Thymus (tissue), 11 donors: ENCODE measurements at regions not wholly inside any gene's neighbourhood (a gene's known extent, or its start where the extent isn't known, plus 50 kb on each side); places are given as distances from the start of the nearest gene placed in this dataset.

ENCODE experiments used
- DNase-seq, 9 donors: peaks; one replicate each; pipeline ENCODE4 v3.0.0-alpha.2; 2013; ENCODE audit warnings: low spot score in 9 of 9, low read depth in 6 of 9, missing footprints in 1 of 9
- H3K27ac ChIP-seq, 2 donors: one replicate each; pipeline ENCODE4 v1.5.1; 2013; ENCODE audit warnings: control low read depth in 1 of 2, low read depth in 1 of 2, low read length in 1 of 2, mild to moderate bottlenecking in 1 of 2, moderate library complexity in 1 of 2
- H3K27me3 ChIP-seq, 2 donors: one replicate each; pipeline ENCODE4 v1.5.1; 2013; ENCODE audit warnings: low read length in 1 of 2; ENCODE audit not compliant: control insufficient read depth in 2 of 2, insufficient read depth in 1 of 2
- H3K36me3 ChIP-seq, 2 donors: one replicate each; pipeline ENCODE4 v1.5.1; 2013; ENCODE audit warnings: low read length in 1 of 2, mild to moderate bottlenecking in 1 of 2, moderate library complexity in 1 of 2; ENCODE audit not compliant: control insufficient read depth in 2 of 2, insufficient read depth in 2 of 2
- H3K4me1 ChIP-seq, 2 donors: one replicate each; pipeline ENCODE4 v1.5.1; 2013; ENCODE audit warnings: low read length in 2 of 2; ENCODE audit not compliant: control insufficient read depth in 2 of 2, insufficient read depth in 2 of 2
- H3K4me3 ChIP-seq, 2 donors: one replicate each; pipeline ENCODE4 v1.5.1; 2013; ENCODE audit warnings: low read length in 2 of 2, control low read depth in 1 of 2, mild to moderate bottlenecking in 1 of 2
- H3K9me3 ChIP-seq, 2 donors: one replicate each; pipeline ENCODE4 v1.5.1; 2013; ENCODE audit warnings: low read length in 1 of 2, mild to moderate bottlenecking in 1 of 2; ENCODE audit not compliant: control insufficient read depth in 2 of 2, insufficient read depth in 1 of 2
- WGBS: extraction: QIAGEN DNeasy Blood & Tissue Kit; methylation state at CpG from one replicate; pipeline ENCODE4 v1.1.7; 2013; 5-methylcytosine and 5-hydroxymethylcytosine counted together
- donor health status: healthy.

DNA sequence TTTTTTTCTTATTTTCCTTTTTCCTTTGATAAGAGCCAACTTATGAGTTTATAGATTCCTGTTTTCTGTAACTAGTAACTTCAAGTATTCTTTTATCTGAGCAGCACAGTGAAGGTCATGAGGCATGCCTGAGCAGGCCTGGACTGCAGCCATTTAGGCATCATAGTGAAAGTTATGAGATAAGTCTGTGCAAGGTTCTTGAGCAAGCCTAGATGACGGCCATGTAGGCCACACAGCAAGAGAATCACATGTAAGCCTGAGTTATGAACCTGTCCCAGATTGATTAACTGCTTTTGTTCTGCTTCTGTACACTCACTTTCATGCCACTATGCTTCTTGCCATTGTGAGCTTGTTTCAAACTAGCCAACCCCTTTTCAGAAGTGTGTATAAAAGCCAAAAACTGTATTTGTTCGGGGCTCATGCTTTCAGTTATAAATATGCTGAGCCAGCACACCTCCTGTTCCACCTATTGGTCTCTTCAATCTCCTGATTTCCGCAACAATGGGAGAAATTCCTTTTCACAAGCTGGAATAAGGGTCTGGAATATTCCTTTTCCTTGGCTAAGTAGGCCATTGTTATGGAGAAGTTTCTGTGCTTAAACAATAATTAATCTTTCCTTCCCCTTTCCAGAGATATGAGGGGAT lies 745.7 kb downstream of the FAM181B start:
- no peaks in the 10 kb centered on the region for H3K4me1 ChIP-seq
- peak in 1 of 9 donors; percentile 1 for DNase-seq
- no peaks in the 10 kb centered on the region for H3K36me3 ChIP-seq
- peaks cover 0 to 14% of the 10 kb centered on the region in 2 donors for H3K9me3 ChIP-seq
- no peaks in the 10 kb centered on the region for H3K27me3 ChIP-seq
- whole genome bisulfite sequencing: 80% methylated on average over 3 of the region's 3 CpGs
- no peak overlapping the region for H3K27ac ChIP-seq
- no peak overlapping the region for H3K4me3 ChIP-seq

DNA sequence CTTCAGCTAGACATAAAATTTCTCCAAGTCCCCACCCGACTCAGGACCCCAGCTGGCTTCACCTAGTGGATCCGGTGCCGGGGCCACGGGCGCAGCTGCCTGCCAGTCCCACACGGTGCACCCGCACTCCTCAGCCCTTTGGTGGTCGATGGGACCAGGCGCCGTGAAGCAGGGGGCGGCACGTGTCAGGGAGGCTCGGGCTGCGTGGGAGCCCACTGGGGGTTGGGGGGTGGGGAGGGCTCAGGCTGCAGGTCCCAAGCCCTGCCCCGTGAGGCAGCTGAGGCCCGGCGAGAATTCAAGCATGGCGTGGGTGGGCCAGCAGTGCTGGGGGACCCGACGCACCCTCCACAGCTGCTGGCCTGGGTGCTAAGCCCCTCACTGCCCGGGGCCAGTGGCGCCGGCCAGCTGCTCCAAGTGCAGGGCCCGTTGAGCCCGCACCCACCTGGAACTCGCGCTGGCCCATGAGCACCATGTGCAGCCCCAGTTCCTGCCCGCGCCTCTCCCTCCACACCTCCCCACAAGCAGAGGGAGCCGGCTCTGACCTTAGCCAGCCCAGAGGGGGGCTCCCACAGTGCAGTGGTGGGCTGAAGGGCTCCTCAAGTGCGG lies 747.0 kb downstream of the FAM181B start:
- WGBS: 87% methylated on average over 31 of the region's 31 CpGs

DNA sequence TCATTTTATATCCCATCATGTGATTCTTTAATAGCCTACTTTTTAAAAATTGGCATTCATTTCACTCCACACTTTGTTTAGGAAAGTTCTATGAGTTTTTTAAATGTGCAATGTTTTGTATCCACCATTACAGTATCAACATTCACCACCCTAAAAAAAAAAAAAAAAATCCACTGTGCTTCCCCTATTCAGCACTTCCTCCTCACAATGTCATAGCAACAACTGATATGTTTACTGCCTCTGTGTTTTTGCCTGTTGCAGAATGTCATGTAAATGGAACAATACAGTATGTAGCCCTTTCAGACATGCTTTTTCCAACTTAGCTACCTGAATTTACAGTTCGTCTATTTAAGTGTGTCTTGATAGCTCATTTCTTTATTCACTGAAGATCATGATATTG lies 754.2 kb downstream of the FAM181B start:
- Histone ChIP-seq H3K27ac (no peak overlapping the region), H3K9me3 (no peaks in the 10 kb centered on the region), H3K27me3 (no peaks in the 10 kb centered on the region), H3K4me3 (no peak overlapping the region), H3K4me1 (no peaks in the 10 kb centered on the region), H3K36me3 (no peaks in the 10 kb centered on the region)
- no peak for DNase-seq
- WGBS: 85% methylated on average over 1 of the region's 1 CpG

More for the DNA sequence above, 747.0 kb downstream of the FAM181B start:
- Histone ChIP-seq H3K36me3 (no peaks in the 10 kb centered on the region), H3K9me3 (peaks cover 0 to 14% of the 10 kb centered on the region in 2 donors), H3K27me3 (no peaks in the 10 kb centered on the region), H3K4me1 (no peaks in the 10 kb centered on the region), H3K4me3 (no peak overlapping the region), H3K27ac (no peak overlapping the region)
- no peak for DNase-seq

DNA sequence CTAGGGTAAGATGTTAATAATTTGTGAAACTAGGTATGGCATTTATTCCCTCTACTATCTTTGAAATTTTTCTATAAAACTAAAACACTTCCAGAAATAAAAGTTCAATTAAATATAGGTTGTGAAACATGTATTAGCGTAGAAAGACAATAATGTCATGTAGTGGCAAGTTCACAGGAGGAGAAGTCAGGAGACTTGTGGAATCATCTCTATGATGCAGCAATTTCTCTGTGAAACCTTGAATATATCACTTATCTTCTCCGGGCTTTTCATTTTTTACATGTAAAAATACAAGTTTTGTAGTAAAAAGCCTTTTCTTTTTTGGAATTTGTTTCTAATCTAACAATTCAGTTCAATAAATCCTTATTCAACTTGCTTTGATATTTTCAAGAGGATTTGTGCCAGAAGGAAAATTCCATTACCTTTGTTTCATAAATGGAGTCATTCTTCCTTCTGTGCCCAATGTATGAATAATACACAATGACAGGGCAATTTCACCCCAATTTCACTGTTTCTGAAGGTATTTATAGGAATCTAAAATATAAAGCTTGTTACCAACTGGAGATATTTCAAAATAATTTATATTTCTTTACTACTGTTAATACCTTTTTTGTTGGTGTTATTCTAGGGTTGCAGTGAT lies 758.3 kb downstream of the FAM181B start:
- no peak for DNase-seq
- no peaks in the 10 kb centered on the region for H3K36me3 ChIP-seq
- H3K9me3 ChIP-seq: no peaks in the 10 kb centered on the region
- no peak overlapping the region for H3K27ac ChIP-seq
- WGBS: 91% methylated on average over 2 of the region's 2 CpGs
- H3K27me3 ChIP-seq: no peaks in the 10 kb centered on the region
- no peak overlapping the region for H3K4me3 ChIP-seq
- no peaks in the 10 kb centered on the region for H3K4me1 ChIP-seq

DNA sequence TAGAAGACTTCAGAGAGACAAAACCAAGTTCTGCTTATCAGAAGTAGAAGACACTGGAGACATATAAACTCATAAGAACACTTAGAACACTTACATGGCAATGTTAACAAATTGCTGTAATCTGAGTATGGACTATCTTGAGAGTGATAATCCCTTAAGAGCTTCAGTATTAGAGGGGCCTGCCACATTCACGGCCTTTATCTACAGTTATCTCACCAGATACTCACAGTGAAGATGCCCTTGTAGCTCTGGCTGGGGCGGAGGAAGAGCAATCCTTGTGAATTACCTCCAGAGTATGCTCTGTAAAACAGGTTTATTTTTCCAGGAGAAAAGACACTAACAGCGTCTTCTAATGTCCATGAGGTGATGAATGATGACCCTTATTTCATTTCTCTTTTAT lies 762.8 kb downstream of the FAM181B start:
- H3K27me3 ChIP-seq: no peaks in the 10 kb centered on the region
- H3K36me3 ChIP-seq: no peaks in the 10 kb centered on the region
- no peak for DNase-seq
- H3K9me3 ChIP-seq: no peaks in the 10 kb centered on the region
- no peak overlapping the region for H3K4me3 ChIP-seq
- no peak overlapping the region for H3K27ac ChIP-seq
- WGBS: 83% methylated on average over 3 of the region's 3 CpGs
- H3K4me1 ChIP-seq: no peaks in the 10 kb centered on the region

DNA sequence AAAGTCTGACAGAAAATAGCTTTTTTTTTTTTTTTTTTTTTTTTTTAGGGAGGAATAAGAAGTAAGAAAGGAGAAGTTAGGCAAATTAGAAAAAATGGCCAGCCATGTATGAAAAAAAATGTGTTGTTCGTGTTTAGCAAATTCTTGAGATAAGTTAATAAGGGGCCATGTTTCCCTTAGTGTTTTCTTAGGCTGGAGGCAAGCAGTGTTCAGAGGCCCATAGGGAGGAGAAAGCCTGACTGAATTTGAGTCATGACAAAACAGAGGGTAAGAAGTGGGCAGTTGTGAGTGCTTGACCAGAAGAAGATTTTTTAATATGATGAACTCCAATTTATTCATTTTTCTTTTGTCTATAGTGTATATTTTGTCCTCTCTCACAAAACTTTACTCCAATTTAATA lies 766.4 kb downstream of the FAM181B start:
- Histone ChIP-seq H3K4me1 (no peaks in the 10 kb centered on the region), H3K4me3 (no peak overlapping the region), H3K27ac (no peak overlapping the region), H3K27me3 (no peaks in the 10 kb centered on the region), H3K36me3 (no peaks in the 10 kb centered on the region), H3K9me3 (no peaks in the 10 kb centered on the region)
- WGBS: 25% methylated on average over 1 of the region's 1 CpG
- DNase-seq: no peak

DNA sequence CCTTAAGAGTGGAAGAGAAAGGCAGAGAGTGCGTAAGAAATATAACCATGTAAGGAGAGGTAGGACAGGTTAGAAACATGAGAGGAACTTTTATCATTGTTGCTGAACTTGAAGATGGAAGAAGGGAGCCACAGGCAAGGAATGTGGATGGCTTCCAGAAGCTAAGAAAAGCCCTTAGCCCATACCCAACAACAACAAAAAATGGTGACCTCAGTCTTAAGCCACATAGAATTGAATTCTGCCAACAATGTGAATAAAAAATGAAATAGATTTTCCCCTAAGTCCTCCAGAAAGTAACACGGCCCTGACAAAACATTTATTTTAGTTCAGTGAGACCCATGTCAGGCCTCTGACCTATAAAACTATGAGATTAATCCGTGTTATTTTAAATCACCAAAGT lies 767.3 kb downstream of the FAM181B start:
- 90% methylated on average over 3 of the region's 3 CpGs for WGBS
- Histone ChIP-seq H3K9me3 (no peaks in the 10 kb centered on the region), H3K27me3 (no peaks in the 10 kb centered on the region), H3K4me1 (no peaks in the 10 kb centered on the region), H3K27ac (no peak overlapping the region), H3K4me3 (no peak overlapping the region), H3K36me3 (no peaks in the 10 kb centered on the region)
- DNase-seq: no peak

DNA sequence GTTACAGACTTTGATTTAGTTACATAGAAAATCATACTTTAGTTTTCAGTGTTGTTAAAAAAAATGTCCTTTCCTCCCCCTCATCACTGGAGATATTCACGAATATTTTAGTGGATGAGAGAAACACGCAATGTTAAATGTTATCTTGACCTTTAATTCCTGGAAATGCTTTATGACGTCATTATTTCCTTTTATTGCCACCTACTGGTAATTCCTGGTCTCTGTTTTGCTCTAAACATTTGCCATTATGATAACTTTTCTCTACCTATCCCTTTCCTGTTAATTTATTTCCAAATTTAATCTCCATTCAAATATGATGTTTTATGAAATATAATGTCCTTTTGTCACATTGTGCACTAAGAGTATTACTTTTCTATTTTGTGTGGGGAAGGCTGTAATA lies 770.6 kb downstream of the FAM181B start:
- H3K27ac ChIP-seq: no peak overlapping the region
- H3K4me3 ChIP-seq: no peak overlapping the region
- no peaks in the 10 kb centered on the region for H3K27me3 ChIP-seq
- H3K9me3 ChIP-seq: no peaks in the 10 kb centered on the region
- no peak for DNase-seq
- WGBS: 28% methylated on average over 3 of the region's 3 CpGs
- H3K4me1 ChIP-seq: no peaks in the 10 kb centered on the region
- H3K36me3 ChIP-seq: no peaks in the 10 kb centered on the region

DNA sequence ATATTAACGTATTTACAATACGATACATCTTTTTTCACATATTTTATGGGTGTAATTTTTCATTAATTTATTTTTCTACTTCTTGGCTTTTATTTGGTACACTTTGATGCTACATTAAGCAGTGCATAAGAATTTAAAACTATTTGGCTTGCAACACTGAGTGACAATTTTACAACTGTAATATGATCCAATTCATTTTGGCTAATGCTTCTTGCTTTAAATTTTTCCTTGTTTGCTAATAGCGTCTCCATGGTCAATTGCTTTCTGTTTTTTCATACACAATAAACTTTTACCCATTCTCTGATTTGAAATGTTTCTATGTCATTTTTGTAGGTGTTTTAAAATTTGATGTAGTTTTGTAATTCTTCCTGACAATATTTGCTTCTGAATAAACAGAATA lies 773.2 kb downstream of the FAM181B start:
- 92% methylated on average over 3 of the region's 3 CpGs for WGBS
- Histone ChIP-seq H3K36me3 (no peaks in the 10 kb centered on the region), H3K4me3 (no peak overlapping the region), H3K4me1 (no peaks in the 10 kb centered on the region), H3K9me3 (no peaks in the 10 kb centered on the region), H3K27me3 (no peaks in the 10 kb centered on the region), H3K27ac (no peak overlapping the region)
- no peak for DNase-seq
